Panc1 (cell line): ENCODE measurements at regions not wholly inside any gene's neighbourhood (a gene's known extent, or its start where the extent isn't known, plus 50 kb on each side); places are given as distances from the start of the nearest gene placed in this dataset.

Source experiments
- TF ChIP-seq, protein P1 (sequence below): fragments of 450-650 bp; IDR thresholded peaks from 2 replicates; pipeline ENCODE4 v1.5.1; 2017; ENCODE audit warnings: mild to moderate bottlenecking
- TF ChIP-seq, protein P2 (sequence below), 2 experiments: IDR thresholded peaks; 2 replicates each; pipeline ENCODE4 v1.6.1; 2011 to 2012; ENCODE audit warnings: low read depth in 2 of 2, control low read depth in 1 of 2, low read length in 1 of 2, mild to moderate bottlenecking in 1 of 2, moderate library complexity in 1 of 2; ENCODE audit not compliant: insufficient read depth in 1 of 2

DNA sequence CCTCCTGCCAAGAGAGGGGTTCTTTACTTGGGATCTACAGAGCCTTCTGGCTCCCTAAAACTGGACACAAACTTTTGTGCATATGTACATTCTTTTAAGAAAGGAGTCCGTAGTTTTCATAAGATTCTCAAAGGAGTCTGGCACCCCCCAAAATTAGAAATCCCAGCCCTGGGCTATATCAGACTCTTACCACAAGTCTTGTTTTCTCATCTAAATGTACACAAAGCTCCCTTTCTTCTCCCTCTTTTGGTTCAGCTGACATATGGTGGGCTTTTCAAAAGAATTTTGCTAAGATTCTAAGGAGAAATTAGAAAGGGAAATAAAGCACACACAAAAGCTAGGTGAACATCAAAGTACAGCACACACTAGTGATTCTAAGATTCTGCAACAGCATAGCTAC is 114.4 kb downstream of the ENC1 start:
- TF ChIP-seq, protein P1, sequence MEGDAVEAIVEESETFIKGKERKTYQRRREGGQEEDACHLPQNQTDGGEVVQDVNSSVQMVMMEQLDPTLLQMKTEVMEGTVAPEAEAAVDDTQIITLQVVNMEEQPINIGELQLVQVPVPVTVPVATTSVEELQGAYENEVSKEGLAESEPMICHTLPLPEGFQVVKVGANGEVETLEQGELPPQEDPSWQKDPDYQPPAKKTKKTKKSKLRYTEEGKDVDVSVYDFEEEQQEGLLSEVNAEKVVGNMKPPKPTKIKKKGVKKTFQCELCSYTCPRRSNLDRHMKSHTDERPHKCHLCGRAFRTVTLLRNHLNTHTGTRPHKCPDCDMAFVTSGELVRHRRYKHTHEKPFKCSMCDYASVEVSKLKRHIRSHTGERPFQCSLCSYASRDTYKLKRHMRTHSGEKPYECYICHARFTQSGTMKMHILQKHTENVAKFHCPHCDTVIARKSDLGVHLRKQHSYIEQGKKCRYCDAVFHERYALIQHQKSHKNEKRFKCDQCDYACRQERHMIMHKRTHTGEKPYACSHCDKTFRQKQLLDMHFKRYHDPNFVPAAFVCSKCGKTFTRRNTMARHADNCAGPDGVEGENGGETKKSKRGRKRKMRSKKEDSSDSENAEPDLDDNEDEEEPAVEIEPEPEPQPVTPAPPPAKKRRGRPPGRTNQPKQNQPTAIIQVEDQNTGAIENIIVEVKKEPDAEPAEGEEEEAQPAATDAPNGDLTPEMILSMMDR = no peak
- TF ChIP-seq, protein P2, sequence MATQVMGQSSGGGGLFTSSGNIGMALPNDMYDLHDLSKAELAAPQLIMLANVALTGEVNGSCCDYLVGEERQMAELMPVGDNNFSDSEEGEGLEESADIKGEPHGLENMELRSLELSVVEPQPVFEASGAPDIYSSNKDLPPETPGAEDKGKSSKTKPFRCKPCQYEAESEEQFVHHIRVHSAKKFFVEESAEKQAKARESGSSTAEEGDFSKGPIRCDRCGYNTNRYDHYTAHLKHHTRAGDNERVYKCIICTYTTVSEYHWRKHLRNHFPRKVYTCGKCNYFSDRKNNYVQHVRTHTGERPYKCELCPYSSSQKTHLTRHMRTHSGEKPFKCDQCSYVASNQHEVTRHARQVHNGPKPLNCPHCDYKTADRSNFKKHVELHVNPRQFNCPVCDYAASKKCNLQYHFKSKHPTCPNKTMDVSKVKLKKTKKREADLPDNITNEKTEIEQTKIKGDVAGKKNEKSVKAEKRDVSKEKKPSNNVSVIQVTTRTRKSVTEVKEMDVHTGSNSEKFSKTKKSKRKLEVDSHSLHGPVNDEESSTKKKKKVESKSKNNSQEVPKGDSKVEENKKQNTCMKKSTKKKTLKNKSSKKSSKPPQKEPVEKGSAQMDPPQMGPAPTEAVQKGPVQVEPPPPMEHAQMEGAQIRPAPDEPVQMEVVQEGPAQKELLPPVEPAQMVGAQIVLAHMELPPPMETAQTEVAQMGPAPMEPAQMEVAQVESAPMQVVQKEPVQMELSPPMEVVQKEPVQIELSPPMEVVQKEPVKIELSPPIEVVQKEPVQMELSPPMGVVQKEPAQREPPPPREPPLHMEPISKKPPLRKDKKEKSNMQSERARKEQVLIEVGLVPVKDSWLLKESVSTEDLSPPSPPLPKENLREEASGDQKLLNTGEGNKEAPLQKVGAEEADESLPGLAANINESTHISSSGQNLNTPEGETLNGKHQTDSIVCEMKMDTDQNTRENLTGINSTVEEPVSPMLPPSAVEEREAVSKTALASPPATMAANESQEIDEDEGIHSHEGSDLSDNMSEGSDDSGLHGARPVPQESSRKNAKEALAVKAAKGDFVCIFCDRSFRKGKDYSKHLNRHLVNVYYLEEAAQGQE (IDR thresholded peaks at IDR 0.05; ENCODE audit: insufficient read depth in 1 of 2, low read depth in 2 of 2, low read length in 1 of 2) = no peak
